ENCODE measurements at regions not wholly inside any gene's neighbourhood (a gene's known extent, or its start where the extent isn't known, plus 50 kb on each side); places are given as distances from the start of the nearest gene placed in this dataset.

- no peak for DNase-seq (ENCODE audit: low read depth in 1 of 2, low spot score in 1 of 2)
These were observed 503.3 kb upstream of the GRIA1 start for GRCh38 chr5:152987131-152987530.

GRCh38 chr5:152990217-152990616 lies 500.3 kb upstream of the GRIA1 start:
- DNase-seq (ENCODE audit: low read depth in 1 of 2, low spot score in 1 of 2) = no peak

- no peak for DNase-seq (ENCODE audit: low read depth in 1 of 2, low spot score in 1 of 2)
These were observed 499.8 kb upstream of the GRIA1 start for GRCh38 chr5:152990649-152991048.

GRCh38 chr5:152994033-152994680 lies 496.3 kb upstream of the GRIA1 start:
- DNase-seq (ENCODE audit: low read depth in 1 of 2, low spot score in 1 of 2) = no peak

GRCh38 chr5:152995214-152995725 lies 495.2 kb upstream of the GRIA1 start:
- no peak for DNase-seq (ENCODE audit: low read depth in 1 of 2, low spot score in 1 of 2)

GRCh38 chr5:153005711-153006110 lies 484.8 kb upstream of the GRIA1 start:
- no peak for DNase-seq (ENCODE audit: low read depth in 1 of 2, low spot score in 1 of 2)

GRCh38 chr5:153006681-153007080 lies 483.8 kb upstream of the GRIA1 start:
- DNase-seq (ENCODE audit: low read depth in 1 of 2, low spot score in 1 of 2) = no peak

- DNase-seq (ENCODE audit: low read depth in 1 of 2, low spot score in 1 of 2) = no peak
These were observed 476.3 kb upstream of the GRIA1 start for GRCh38 chr5:153014194-153014593.

- no peak for DNase-seq (ENCODE audit: low read depth in 1 of 2, low spot score in 1 of 2)
These were observed 472.3 kb upstream of the GRIA1 start for GRCh38 chr5:153018121-153018520.

- no peak for DNase-seq (ENCODE audit: low read depth in 1 of 2, low spot score in 1 of 2)
These were observed 459.4 kb upstream of the GRIA1 start for GRCh38 chr5:153030755-153031725.

- DNase-seq (ENCODE audit: low read depth in 1 of 2, low spot score in 1 of 2) = no peak
These were observed 451.0 kb upstream of the GRIA1 start for GRCh38 chr5:153039501-153039900.

GRCh38 chr5:153043886-153044285 lies 446.6 kb upstream of the GRIA1 start:
- DNase-seq (ENCODE audit: low read depth in 1 of 2, low spot score in 1 of 2) = no peak

- no peak for DNase-seq (ENCODE audit: low read depth in 1 of 2, low spot score in 1 of 2)
These were observed 439.8 kb upstream of the GRIA1 start for GRCh38 chr5:153050496-153051179.

- DNase-seq (ENCODE audit: low read depth in 1 of 2, low spot score in 1 of 2) = no peak
These were observed 424.2 kb upstream of the GRIA1 start for GRCh38 chr5:153066281-153066680.

- DNase-seq (ENCODE audit: low read depth in 1 of 2, low spot score in 1 of 2) = no peak
These were observed 422.6 kb upstream of the GRIA1 start for GRCh38 chr5:153067869-153068268.

- DNase-seq (ENCODE audit: low read depth in 1 of 2, low spot score in 1 of 2) = no peak
These were observed 411.1 kb upstream of the GRIA1 start for GRCh38 chr5:153079396-153079795.

- DNase-seq (ENCODE audit: low read depth in 1 of 2, low spot score in 1 of 2) = no peak
These were observed 409.5 kb upstream of the GRIA1 start for GRCh38 chr5:153080940-153081339.

GRCh38 chr5:153081385-153081784 lies 409.1 kb upstream of the GRIA1 start:
- no peak for DNase-seq (ENCODE audit: low read depth in 1 of 2, low spot score in 1 of 2)

- DNase-seq (ENCODE audit: low read depth in 1 of 2, low spot score in 1 of 2) = no peak
These were observed 406.0 kb upstream of the GRIA1 start for GRCh38 chr5:153084511-153084910.

- no peak for DNase-seq (ENCODE audit: low read depth in 1 of 2, low spot score in 1 of 2)
These were observed 404.0 kb upstream of the GRIA1 start for GRCh38 chr5:153086486-153086885.

GRCh38 chr5:153088538-153088937 lies 401.9 kb upstream of the GRIA1 start:
- DNase-seq (ENCODE audit: low read depth in 1 of 2, low spot score in 1 of 2) = no peak

- DNase-seq (ENCODE audit: low read depth in 1 of 2, low spot score in 1 of 2) = no peak
These were observed 396.1 kb upstream of the GRIA1 start for GRCh38 chr5:153094333-153094732.
